ENCODE measurements at regions not wholly inside any gene's neighbourhood (a gene's known extent, or its start where the extent isn't known, plus 50 kb on each side); places are given as distances from the start of the nearest gene placed in this dataset.

DNA sequence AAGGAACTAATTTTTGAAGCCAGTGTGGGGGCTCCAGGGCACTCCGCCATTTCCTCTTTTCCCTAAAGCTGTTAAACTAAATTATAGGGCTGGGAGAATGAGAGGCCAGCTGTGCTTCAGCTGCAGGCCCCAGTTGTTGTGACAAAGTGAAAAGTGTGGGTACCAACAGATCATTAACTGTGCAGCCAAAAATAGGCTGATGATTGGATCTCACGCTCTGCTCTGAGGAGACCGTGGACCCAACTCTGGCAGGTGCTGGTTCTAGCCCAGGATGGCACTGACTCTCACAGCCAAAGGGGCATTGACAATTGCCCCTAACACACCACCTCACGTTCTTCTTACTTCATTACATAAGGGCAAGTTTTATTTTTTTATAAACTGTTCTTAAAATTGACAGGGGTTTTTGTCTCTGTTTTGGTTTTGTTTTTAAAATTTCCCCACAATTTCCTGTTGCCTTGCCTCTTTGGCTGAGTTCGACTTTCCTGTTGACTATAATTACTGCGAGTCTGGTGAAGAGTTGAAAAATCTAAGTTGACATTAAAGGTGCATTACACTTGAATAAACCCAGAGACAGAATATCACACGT, 391.0 kb downstream of the FGF9 start:
- TF ChIP-seq, protein P1, sequence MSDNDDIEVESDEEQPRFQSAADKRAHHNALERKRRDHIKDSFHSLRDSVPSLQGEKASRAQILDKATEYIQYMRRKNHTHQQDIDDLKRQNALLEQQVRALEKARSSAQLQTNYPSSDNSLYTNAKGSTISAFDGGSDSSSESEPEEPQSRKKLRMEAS (IDR thresholded peaks at IDR 0.05; ENCODE audit: low read depth, low read length): no peak
- TF ChIP-seq, protein P2, sequence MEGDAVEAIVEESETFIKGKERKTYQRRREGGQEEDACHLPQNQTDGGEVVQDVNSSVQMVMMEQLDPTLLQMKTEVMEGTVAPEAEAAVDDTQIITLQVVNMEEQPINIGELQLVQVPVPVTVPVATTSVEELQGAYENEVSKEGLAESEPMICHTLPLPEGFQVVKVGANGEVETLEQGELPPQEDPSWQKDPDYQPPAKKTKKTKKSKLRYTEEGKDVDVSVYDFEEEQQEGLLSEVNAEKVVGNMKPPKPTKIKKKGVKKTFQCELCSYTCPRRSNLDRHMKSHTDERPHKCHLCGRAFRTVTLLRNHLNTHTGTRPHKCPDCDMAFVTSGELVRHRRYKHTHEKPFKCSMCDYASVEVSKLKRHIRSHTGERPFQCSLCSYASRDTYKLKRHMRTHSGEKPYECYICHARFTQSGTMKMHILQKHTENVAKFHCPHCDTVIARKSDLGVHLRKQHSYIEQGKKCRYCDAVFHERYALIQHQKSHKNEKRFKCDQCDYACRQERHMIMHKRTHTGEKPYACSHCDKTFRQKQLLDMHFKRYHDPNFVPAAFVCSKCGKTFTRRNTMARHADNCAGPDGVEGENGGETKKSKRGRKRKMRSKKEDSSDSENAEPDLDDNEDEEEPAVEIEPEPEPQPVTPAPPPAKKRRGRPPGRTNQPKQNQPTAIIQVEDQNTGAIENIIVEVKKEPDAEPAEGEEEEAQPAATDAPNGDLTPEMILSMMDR (IDR thresholded peaks at IDR 0.05; ENCODE audit: low read depth, low read length): no peak
- TF ChIP-seq POLR2A (IDR thresholded peaks at IDR 0.05; ENCODE audit: extremely low read depth, insufficient read length) (no peak), MYC (IDR thresholded peaks at IDR 0.05; ENCODE audit: low read depth, low read length) (no peak)
- DNase-seq (ENCODE audit: low read depth): no peak
- no peak overlapping the region for H3K4me3 ChIP-seq (ENCODE audit: low read depth, low read length)

DNA sequence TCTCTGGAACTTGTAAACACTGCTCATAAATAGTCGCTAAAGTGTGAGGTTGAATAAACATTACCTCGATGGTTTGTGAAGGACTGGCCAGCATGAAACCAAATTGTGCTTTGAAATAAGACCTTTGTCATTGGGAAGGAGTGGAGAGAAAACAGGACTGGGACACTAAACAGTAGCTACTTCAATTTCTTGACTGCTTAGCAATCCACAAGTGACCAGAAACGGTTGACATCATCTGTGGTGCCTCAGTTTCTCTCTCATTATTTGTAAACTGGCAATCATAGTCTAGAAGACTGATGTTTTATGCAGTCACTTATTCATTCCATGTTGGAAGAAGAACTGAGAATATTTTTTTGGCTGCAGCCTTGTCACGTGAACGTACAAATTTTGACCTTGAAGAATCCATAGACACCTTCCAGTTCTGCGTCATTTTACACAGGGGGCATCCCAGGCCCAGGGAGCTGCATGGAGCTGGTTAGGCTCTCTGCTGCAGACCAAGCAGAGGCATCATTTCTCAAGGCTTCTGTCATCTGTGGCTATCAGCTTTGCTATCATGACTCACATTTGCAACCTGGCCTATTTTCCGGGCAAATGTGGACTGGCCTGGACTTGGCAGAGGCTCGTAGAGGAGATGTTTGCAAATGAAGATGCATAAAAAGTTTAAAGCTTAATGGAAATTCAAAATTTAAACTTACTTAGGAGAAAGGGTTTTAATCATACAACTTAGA, 391.8 kb downstream of the FGF9 start:
- no peak overlapping the region for H3K4me3 ChIP-seq (ENCODE audit: low read depth, low read length)
- no peak for TF ChIP-seq MYC (IDR thresholded peaks at IDR 0.05; ENCODE audit: low read depth, low read length)
- TF ChIP-seq, protein P2 (IDR thresholded peaks at IDR 0.05; ENCODE audit: low read depth, low read length): no peak
- no peak for TF ChIP-seq POLR2A (IDR thresholded peaks at IDR 0.05; ENCODE audit: extremely low read depth, insufficient read length)
- TF ChIP-seq, protein P1 (IDR thresholded peaks at IDR 0.05; ENCODE audit: low read depth, low read length): no peak
- no peak for DNase-seq (ENCODE audit: low read depth)

DNA sequence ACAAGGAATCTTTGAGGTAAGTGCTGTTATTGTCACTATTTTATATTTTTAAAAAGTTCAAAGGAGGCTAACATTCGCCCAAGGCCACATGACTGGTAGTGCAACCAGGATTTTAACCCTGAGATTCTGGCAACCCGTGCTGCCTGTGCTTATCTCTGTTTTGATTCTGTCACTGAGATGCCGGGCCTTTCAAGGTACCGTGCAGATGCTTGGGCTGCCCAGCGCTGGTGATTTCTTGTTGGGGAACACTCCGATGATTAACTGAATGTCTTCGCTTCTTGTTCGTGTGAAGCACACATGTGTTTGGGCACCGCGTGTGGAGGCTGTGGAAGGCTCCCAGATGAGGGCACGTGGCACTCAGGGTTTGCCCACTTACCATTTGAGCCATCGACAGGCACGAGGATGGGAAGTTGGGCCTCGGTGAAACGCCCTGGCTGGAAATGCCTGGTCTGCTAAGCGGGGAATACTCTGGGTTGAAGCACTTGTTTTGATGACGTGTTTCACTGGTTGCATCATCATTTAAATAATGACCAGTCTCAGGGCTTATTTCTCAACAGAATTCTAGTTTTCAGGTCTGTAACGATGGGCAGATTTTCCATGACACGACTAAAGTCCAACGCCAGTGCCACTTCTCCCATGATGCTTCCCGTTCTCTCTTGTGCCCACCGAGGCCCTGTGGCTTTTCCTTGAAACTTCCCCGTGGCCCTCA, 392.7 kb downstream of the FGF9 start:
- no peak for DNase-seq (ENCODE audit: low read depth)
- no peak overlapping the region for H3K4me3 ChIP-seq (ENCODE audit: low read depth, low read length)
- TF ChIP-seq, protein P2 (IDR thresholded peaks at IDR 0.05; ENCODE audit: low read depth, low read length): no peak
- TF ChIP-seq MYC (IDR thresholded peaks at IDR 0.05; ENCODE audit: low read depth, low read length): no peak
- TF ChIP-seq, protein P1 (IDR thresholded peaks at IDR 0.05; ENCODE audit: low read depth, low read length): no peak
- no peak for TF ChIP-seq POLR2A (IDR thresholded peaks at IDR 0.05; ENCODE audit: extremely low read depth, insufficient read length)

DNA sequence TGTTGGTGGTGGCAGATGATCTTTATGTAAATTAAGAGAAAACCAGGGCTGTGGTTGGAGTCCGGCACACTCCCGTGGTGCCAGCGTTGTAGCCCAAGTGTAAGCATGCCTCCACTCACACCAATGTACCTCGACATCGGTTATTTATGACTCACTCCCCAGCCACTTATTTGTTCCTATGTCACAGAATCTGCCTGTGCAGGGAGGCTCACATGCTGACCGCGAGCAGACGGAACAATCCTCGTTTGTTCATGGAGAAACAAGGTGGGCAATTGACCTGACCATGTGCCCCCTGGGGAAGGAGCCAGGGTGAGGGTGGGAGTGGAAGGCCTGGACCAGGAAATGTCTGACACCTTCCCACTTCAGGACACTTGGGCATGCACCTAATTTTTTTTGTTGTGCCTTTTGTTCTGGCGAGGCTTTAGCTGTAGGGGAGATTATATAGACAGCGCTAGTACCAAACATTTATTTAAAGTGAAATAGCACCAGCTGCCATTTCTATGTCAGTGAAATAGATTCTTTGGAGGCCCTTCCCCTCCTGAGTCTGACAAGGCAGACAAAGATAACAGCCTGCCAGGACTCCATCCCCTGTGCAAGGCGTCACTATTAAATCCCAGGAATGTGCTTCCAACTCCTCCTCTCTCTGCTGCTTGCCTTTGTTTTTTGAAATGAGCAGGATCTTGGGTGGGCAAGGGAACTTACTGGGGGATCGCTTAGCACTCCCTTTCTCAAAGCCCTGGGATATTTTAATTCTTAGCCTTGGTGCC, 394.2 kb downstream of the FGF9 start:
- no peak for DNase-seq (ENCODE audit: low read depth)
- no peak overlapping the region for H3K4me3 ChIP-seq (ENCODE audit: low read depth, low read length)
- TF ChIP-seq MYC (IDR thresholded peaks at IDR 0.05; ENCODE audit: low read depth, low read length) (no peak), POLR2A (IDR thresholded peaks at IDR 0.05; ENCODE audit: extremely low read depth, insufficient read length) (no peak)
- TF ChIP-seq, protein P2 (IDR thresholded peaks at IDR 0.05; ENCODE audit: low read depth, low read length): no peak
- TF ChIP-seq, protein P1 (IDR thresholded peaks at IDR 0.05; ENCODE audit: low read depth, low read length): no peak

DNA sequence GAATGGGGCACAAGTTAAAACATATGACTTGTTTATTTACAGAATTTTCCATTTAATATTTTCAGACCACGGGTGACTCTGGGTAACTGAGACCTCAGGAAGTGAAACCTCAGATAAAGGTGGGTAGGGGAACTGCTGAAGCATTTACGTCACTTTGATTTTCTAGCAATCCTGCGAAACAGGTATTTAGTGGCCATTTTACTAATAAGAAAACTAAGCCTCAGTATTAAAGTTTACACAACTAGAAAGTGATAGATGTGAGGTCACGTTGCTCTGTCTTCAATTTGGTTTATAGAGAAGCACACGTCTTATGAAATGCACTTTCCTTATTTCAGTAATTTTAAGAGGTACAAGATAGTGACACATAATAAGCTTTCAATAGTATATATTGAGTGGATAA, 402.8 kb downstream of the FGF9 start:
- no peak overlapping the region for H3K4me3 ChIP-seq (ENCODE audit: low read depth, low read length)
- TF ChIP-seq POLR2A (IDR thresholded peaks at IDR 0.05; ENCODE audit: extremely low read depth, insufficient read length): no peak
- TF ChIP-seq, protein P1 (IDR thresholded peaks at IDR 0.05; ENCODE audit: low read depth, low read length): no peak
- TF ChIP-seq, protein P2 (IDR thresholded peaks at IDR 0.05; ENCODE audit: low read depth, low read length): no peak
- DNase-seq (ENCODE audit: low read depth): no peak
